GM23338 (cell line): ENCODE measurements at regions not wholly inside any gene's neighbourhood (a gene's known extent, or its start where the extent isn't known, plus 50 kb on each side); places are given as distances from the start of the nearest gene placed in this dataset.

ENCODE experiments used
- ATAC-seq: fragments of 200-7000 bp; cut with Tn5 transposase; 3 replicates; pipeline ENCODE4 v1.9.1; 2020
- DNase-seq: peaks from one replicate; pipeline ENCODE4 v3.0.0-alpha.2; 2015; ENCODE audit warnings: low spot score
- H2AFZ ChIP-seq: fragments of 200-600 bp; sonication (generic); 2 replicates; pipeline ENCODE4 v1.8.0; 2016; ENCODE audit warnings: antibody characterized with exemption, mild to moderate bottlenecking, moderate library complexity
- H3F3A ChIP-seq: fragments of 200-600 bp; sonication (generic); replicated peaks from 2 replicates; pipeline ENCODE4 v1.8.0; 2017; ENCODE audit warnings: antibody characterized with exemption, mixed run types, low read depth
- H3K27ac ChIP-seq: fragments of 200-600 bp; sonication (generic); 2 replicates; pipeline ENCODE4 v1.6.1; 2016; ENCODE audit warnings: low read depth
- H3K27me3 ChIP-seq: fragments of 200-600 bp; sonication (generic); 2 replicates; pipeline ENCODE4 v1.8.0; 2016; ENCODE audit warnings: mild to moderate bottlenecking, mixed run types, moderate library complexity; ENCODE audit not compliant: insufficient read depth
- H3K36me3 ChIP-seq: fragments of 200-600 bp; sonication (generic); 2 replicates; pipeline ENCODE4 v1.8.0; 2016; ENCODE audit warnings: mild to moderate bottlenecking; ENCODE audit not compliant: insufficient read depth
- H3K4me1 ChIP-seq: fragments of 200-600 bp; sonication (generic); 2 replicates; pipeline ENCODE4 v1.8.0; 2016; ENCODE audit warnings: mild to moderate bottlenecking, moderate library complexity; ENCODE audit not compliant: insufficient read depth
- H3K4me2 ChIP-seq: fragments of 200-600 bp; sonication (generic); 2 replicates; pipeline ENCODE4 v1.7.1; 2017; ENCODE audit warnings: mixed run types
- H3K4me3 ChIP-seq: fragments of 200-600 bp; sonication (generic); 2 replicates; pipeline ENCODE4 v1.6.1; 2016; ENCODE audit warnings: mixed run types
- H3K79me2 ChIP-seq: fragments of 200-600 bp; sonication (generic); replicated peaks from 2 replicates; pipeline ENCODE4 v1.8.0; 2017; ENCODE audit warnings: mild to moderate bottlenecking; ENCODE audit not compliant: insufficient read depth
- H3K9me2 ChIP-seq: fragments of 200-600 bp; sonication (generic); 2 replicates; pipeline ENCODE4 v1.8.0; 2017; ENCODE audit not compliant: insufficient read depth
- H4K20me1 ChIP-seq: fragments of 200-600 bp; sonication (generic); replicated peaks from 2 replicates; pipeline ENCODE4 v1.8.0; 2017; ENCODE audit warnings: mild to moderate bottlenecking; ENCODE audit not compliant: insufficient read depth
- H3K27ac Mint-ChIP-seq: 2 replicates; pipeline ENCODE4 v1.8.0; 2020; ENCODE audit warnings: inconsistent platforms, mild to moderate bottlenecking, moderate library complexity, mixed read lengths
- H3K27me3 Mint-ChIP-seq: 3 replicates; pipeline ENCODE4 v1.8.0; 2022; ENCODE audit warnings: low read depth, mild to moderate bottlenecking, moderate library complexity, mixed read lengths, inconsistent platforms; ENCODE audit not compliant: insufficient read depth, poor library complexity
- H3K36me3 Mint-ChIP-seq: 3 replicates; pipeline ENCODE4 v1.8.0; 2021; ENCODE audit warnings: low read depth, mild to moderate bottlenecking, inconsistent platforms, moderate library complexity, mixed read lengths
- H3K4me1 Mint-ChIP-seq: 3 replicates; pipeline ENCODE4 v1.8.0; 2020; ENCODE audit warnings: mild to moderate bottlenecking, inconsistent platforms, mixed read lengths
- H3K4me3 Mint-ChIP-seq: 3 replicates; pipeline ENCODE4 v1.8.0; 2021; ENCODE audit warnings: moderate library complexity, mild to moderate bottlenecking, inconsistent platforms, mixed read lengths
- H3K9me3 Mint-ChIP-seq: 3 replicates; pipeline ENCODE4 v1.8.0; 2020; ENCODE audit warnings: moderate library complexity, mild to moderate bottlenecking, inconsistent platforms, mixed read lengths
- CREB1 ChIP-seq: fragments of 250-450 bp; sonication (Bioruptor Pico); IDR thresholded peaks from 2 replicates; pipeline ENCODE4 v1.5.0; 2020; ENCODE audit warnings: low read depth, mild to moderate bottlenecking, moderate library complexity
- CTCF ChIP-seq, 2 experiments: fragments of 200-600 bp in 1 of 2; sonication (generic) in 1 of 2; conservative IDR thresholded peaks; 2 replicates each; pipeline versions ENCODE4 v1.5.1 to v1.6.1; 2016 to 2017; ENCODE audit warnings: antibody characterized with exemption in 2 of 2, low read depth in 2 of 2, mild to moderate bottlenecking in 2 of 2, moderate library complexity in 1 of 2
- ETS1 ChIP-seq: IDR thresholded peaks from 2 replicates; pipeline ENCODE4 v1.6.1; 2016; ENCODE audit warnings: antibody characterized with exemption
- EZH2 ChIP-seq: fragments of 200-600 bp; sonication (generic); IDR thresholded peaks from one replicate; pipeline ENCODE4 v1.8.0; 2017; ENCODE audit warnings: antibody characterized with exemption, mild to moderate bottlenecking, low read depth; ENCODE audit not compliant: unreplicated experiment
- EZH2phosphoT487 ChIP-seq: fragments of 200-600 bp; sonication (generic); IDR thresholded peaks from one replicate; pipeline ENCODE4 v1.8.1; 2018; ENCODE audit warnings: antibody characterized with exemption; ENCODE audit not compliant: unreplicated experiment
- JUNB ChIP-seq: IDR thresholded peaks from one replicate; pipeline ENCODE4 v1.6.1; 2016; ENCODE audit warnings: antibody characterized with exemption; ENCODE audit not compliant: unreplicated experiment
- NANOG ChIP-seq: IDR thresholded peaks from 2 replicates; pipeline ENCODE4 v1.6.1; 2016; ENCODE audit warnings: antibody characterized with exemption, borderline replicate concordance
- POLR2AphosphoS5 ChIP-seq: IDR thresholded peaks from 2 replicates; pipeline ENCODE4 v1.6.1; 2016; ENCODE audit warnings: antibody characterized with exemption, low read depth
- REST ChIP-seq: IDR thresholded peaks from one replicate; pipeline ENCODE4 v1.6.1; 2018; ENCODE audit warnings: antibody characterized with exemption; ENCODE audit not compliant: unreplicated experiment
- STAT1 ChIP-seq: IDR thresholded peaks from one replicate; pipeline ENCODE4 v1.6.1; 2016; ENCODE audit warnings: antibody characterized with exemption; ENCODE audit not compliant: unreplicated experiment
- ZNF114 ChIP-seq: fragments of 250-450 bp; sonication (Bioruptor Pico); IDR thresholded peaks from 2 replicates; pipeline ENCODE4 v1.5.0; 2020; ENCODE audit warnings: mild to moderate bottlenecking, moderate library complexity
- ZNF331 ChIP-seq: fragments of 250-450 bp; sonication (Bioruptor Pico); IDR thresholded peaks from 2 replicates; pipeline ENCODE4 v1.5.0; 2020; ENCODE audit warnings: low read depth, mild to moderate bottlenecking, moderate library complexity
- ZNF462 ChIP-seq: fragments of 250-450 bp; sonication (Bioruptor Pico); IDR thresholded peaks from 2 replicates; pipeline ENCODE4 v1.5.0; 2020; ENCODE audit warnings: mild to moderate bottlenecking, moderate library complexity

GRCh38 chr1:88219521-88219920 is 464.6 kb upstream of the PKN2 start:
- DNase-seq, result no peak
- peaks cover 2% of the 10 kb centered on the region; the same call in 1 of the 2 replicates for H3K9me2 ChIP-seq

More at GRCh38 chr1:88219521-88219920, 464.6 kb upstream of the PKN2 start:
- no peak overlapping the region for H3K27ac Mint-ChIP-seq
- H3K27ac ChIP-seq, result no peak overlapping the region
- H3K4me3 Mint-ChIP-seq, result no peak overlapping the region
- H3F3A ChIP-seq, result no peaks in the 10 kb centered on the region
- H3K4me1 Mint-ChIP-seq, result peaks cover 4% of the 10 kb centered on the region; the same call in 1 of the 3 replicates
- H3K9me3 Mint-ChIP-seq, result no peaks in the 10 kb centered on the region
- H4K20me1 ChIP-seq, result no peaks in the 10 kb centered on the region
- H2AFZ ChIP-seq, result no peak overlapping the region
- no peaks in the 10 kb centered on the region for H3K79me2 ChIP-seq
- H3K36me3 Mint-ChIP-seq, result no peaks in the 10 kb centered on the region
- no peak overlapping the region for H3K4me2 ChIP-seq
- no peaks in the 10 kb centered on the region for H3K27me3 Mint-ChIP-seq
- no peak overlapping the region for H3K4me3 ChIP-seq
- TF ChIP-seq JUNB, result no peak
- no peak for TF ChIP-seq CREB1 (CRISPR knock-in tag)
- TF ChIP-seq STAT1, result no peak
- TF ChIP-seq REST, result no peak
- no peak for TF ChIP-seq EZH2
- TF ChIP-seq ETS1, result no peak
- no peak for TF ChIP-seq CTCF (conservative IDR thresholded peaks at IDR 0.05; ENCODE audit: low read depth in 2 of 2)
- no peak for TF ChIP-seq NANOG
- TF ChIP-seq EZH2phosphoT487, result no peak
- TF ChIP-seq ZNF114 (CRISPR knock-in tag), result no peak
- no peak for TF ChIP-seq ZNF462 (CRISPR knock-in tag)
- no peak for TF ChIP-seq ZNF331 (CRISPR knock-in tag)
- no peak for TF ChIP-seq POLR2AphosphoS5
- ATAC-seq, result no peak
- H3K36me3 ChIP-seq, result no peaks in the 10 kb centered on the region
- no peaks in the 10 kb centered on the region for H3K27me3 ChIP-seq
- 0 out of 2 replicates have a peak, but pooled peaks cover 6% of the 10 kb centered on the region for H3K4me1 ChIP-seq
